Fibroblast of skin of scalp (primary cell): ENCODE measurements at regions not wholly inside any gene's neighbourhood (a gene's known extent, or its start where the extent isn't known, plus 50 kb on each side); places are given as distances from the start of the nearest gene placed in this dataset.
A peak's percentile ranks its signal among the peaks of the same experiment; 100 is the strongest.
"Not testable (repeated sequence)": the region's sequence is repeated elsewhere in the genome, so short reads cannot be mapped to it uniquely, and the experiment has no call there.

Experiments used
- DNase-seq: peaks from one replicate; pipeline ENCODE4 v3.0.0-alpha.2; 2013

DNA sequence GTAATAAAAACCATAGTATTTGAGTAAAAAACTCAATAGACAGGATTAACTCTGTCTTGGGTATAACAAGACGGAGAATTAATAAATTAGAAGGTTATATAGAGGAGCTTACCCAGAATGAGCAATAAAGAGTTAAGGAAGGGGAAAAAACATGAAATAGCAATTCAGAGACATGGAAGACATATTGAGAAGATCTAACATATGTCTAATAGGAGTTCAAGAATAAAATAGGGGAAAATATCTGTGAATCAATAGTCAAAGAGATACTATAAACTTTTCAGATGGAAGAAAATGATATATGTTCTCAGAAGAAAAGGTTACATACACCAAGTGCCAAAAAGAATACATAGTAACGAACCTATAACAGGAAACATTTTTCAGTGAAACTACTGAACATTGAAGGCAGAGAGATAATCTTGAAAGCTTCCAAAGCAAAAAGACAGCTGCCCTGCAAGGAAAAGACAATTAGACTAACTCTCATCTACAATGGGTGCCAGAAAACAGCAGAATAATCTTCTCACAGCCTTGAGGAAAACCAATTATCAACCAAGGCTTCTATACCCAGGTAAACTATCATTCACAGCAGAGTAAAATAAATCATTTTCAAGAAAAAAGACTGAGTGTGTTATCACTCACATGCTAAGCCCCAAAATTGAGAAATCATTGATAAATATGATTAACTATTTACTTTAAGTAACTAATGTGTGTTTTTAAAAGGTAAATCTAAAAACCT is 106.0 kb downstream of the ENC1 start:
- no peak for DNase-seq

DNA sequence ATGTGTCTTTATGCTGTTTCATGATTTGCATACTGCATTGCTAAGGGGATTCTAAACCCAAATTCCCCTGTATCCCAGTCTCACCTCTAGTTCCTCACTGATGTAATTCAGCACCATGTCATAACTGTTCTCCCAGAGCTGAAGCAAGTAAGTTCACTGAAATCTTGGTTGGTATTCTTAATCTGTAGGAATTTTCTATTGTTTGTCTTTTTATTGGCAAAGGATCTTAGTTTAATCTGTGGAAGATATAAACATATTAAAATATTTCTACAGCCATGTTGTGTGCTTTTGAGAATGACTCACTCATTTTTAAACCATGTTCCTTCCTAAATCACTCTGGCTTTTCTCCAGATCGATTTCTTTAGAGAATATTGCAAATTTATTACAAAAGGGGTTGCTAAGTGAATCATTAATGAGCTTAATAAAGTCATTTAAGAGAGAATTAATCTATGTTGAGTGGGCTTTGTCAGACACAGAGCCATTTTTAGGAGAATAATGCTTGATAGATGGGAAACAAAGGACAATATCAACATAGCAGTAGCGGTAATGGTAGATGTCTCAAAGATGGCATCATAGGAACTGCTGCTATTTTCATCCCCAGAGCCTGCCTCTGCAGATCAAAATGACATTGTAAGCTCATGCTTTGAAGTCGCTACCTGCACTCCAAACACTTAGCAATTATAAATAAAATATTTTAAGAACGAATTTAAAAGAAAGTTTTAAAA is 110.0 kb downstream of the ENC1 start:
- peak; percentile 71 for DNase-seq

DNA sequence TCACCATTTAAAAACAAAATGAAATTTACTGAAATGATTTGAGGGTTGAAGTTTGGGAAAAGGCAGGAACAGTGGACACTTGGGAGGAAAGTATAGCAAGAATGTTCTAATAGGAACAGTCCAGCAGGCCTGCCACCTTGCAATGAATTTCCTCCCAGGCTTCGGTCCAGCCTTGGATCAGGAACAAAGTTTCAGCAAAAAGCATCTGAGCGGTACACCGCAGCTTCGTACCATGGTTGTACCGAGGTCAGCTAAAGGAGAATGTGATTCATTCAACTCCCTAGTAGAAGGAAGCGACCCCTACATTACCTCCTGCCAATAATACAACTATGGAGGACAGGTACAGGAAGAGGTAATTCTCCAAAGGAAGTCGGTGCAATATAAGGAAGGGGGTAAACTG is 111.4 kb downstream of the ENC1 start:
- DNase-seq = no peak

DNA sequence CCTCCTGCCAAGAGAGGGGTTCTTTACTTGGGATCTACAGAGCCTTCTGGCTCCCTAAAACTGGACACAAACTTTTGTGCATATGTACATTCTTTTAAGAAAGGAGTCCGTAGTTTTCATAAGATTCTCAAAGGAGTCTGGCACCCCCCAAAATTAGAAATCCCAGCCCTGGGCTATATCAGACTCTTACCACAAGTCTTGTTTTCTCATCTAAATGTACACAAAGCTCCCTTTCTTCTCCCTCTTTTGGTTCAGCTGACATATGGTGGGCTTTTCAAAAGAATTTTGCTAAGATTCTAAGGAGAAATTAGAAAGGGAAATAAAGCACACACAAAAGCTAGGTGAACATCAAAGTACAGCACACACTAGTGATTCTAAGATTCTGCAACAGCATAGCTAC is 114.4 kb downstream of the ENC1 start:
- DNase-seq = no peak

DNA sequence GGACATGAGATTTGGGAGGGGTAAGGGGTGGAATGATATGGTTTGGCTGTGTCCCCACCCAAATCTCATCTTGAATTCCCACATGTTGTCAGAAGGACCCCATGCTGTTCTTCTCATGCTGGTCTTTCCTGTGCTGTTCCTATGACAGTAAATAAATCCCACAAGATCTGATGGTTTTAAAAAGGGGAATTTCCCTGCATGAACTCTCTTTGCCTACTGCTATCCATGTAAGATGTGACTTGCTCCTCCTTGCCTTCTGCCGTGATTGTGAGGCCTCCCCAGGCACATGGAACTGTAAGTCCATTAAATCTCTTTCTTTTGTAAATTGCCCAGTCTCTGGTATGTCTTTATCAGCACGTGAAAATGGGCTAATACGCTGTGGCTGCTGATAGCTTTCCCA is 115.8 kb downstream of the ENC1 start:
- DNase-seq = not testable (repeated sequence)

- not testable (repeated sequence) for DNase-seq
These were observed 116.8 kb downstream of the ENC1 start for GRCh38 chr5:74523698-74524097.

DNA sequence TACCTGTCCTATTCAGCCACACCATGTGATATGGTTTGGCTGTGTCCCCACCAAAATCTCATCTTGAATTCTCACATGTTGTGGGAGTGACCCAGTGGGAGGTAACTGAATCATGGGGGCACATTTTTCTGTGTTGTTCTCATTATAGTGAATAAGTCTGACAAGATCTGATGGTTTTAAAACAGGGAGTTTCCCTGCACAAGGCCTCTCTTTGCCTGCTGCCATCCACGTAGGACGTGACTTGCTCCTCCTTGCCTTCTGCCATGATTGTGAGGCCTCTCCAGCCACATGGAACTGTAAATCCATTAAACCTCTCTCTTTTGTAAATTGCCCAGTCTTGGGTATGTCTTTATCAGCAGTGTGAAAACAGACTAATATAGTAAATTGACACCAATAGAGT is 117.7 kb downstream of the ENC1 start:
- DNase-seq = not testable (repeated sequence)

GRCh38 chr5:74521401-74521800 is 119.1 kb downstream of the ENC1 start:
- no peak for DNase-seq

GRCh38 chr5:74519679-74520078 is 120.8 kb downstream of the ENC1 start:
- DNase-seq = no peak

DNA sequence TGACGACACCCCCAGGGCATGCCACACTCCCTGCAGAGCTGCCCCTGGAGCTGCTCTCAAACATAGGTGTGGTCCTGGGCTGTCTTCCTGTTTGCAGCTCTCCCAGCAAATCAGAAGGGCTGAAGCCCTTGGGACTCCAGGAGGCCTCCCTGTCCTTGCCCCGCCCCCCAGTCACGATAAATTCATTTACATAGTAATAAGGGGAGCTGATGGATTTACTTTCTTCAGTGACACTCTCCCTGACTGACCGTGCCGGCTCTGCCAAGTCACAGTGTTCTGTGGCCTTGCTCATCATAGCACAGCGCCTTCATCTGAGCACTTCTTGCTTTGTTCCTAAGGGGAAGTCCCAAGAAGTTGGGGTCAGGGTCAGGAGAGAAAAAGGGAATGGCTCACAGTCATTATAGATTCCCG is 121.4 kb downstream of the ENC1 start:
- DNase-seq = peak; percentile 21

DNA sequence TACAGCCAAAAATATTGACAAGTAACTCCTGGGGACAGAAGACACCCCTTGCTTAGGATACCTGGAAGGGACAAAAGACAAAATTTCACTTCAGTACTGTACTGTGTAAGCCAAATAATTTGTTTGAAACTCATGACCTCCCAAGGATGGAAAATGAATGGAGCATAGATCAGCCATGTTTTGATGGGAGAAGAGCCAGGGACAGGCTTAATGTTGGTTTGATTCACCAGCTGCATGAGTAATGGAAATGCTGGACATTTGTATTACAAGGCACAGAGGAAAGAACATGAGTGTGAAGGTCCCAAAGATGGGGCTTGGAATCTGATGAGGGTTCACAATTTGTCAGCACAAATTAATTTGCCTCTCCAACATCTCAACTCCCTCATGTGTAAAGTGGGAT is 122.8 kb downstream of the ENC1 start:
- DNase-seq = peak; percentile 89

GRCh38 chr5:74516211-74516636 is 124.3 kb downstream of the ENC1 start:
- peak; percentile 74 for DNase-seq

DNA sequence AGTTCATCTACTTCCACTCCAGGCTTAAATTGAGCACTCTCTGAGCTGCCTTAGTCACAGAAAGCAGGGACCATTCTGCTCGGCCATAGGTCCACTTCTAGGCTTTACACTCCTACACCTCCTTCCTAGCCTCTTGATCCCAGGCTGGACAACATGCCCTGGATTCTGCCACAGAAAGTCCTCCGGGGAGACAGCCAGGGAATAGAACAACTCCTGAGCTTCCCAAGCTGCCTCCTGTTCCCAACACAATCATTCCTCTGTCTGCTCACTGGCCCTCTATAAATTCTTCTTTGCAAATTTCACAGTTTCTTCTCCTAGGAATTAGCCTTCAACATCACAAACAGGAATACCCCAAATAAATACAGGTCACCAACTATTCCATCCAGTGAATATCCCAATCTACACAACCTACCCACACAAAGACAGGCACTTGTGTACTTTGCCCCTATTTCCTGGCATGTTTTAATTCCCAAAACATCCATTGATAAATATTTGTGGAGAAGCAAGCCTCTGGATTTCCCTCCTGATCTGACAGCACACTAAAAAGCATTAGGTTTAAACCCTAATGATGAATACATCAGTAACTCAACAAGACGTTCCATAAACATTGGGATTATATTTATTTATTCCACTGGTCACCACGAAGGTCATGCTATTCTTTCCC is 125.5 kb downstream of the ENC1 start:
- no peak for DNase-seq

DNA sequence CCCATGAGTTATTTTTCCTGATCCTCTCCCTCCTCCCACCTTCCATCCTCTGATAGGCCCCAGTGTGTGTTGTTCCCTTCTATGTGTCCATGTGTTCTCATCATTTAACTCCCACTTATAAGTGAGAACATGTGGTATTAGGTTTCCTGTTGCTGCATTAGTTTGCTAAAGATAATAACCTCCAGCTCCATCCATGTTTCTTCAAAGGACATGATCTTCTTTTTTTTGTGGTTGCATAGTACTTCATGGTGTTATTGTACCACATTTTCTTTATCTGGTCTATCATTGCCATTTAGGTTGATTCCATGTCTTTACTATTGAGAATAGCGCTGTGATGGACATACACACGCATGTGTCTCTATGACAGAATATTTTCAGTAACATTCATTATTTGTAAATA is 128.8 kb downstream of the ENC1 start:
- not testable (repeated sequence) for DNase-seq

DNA sequence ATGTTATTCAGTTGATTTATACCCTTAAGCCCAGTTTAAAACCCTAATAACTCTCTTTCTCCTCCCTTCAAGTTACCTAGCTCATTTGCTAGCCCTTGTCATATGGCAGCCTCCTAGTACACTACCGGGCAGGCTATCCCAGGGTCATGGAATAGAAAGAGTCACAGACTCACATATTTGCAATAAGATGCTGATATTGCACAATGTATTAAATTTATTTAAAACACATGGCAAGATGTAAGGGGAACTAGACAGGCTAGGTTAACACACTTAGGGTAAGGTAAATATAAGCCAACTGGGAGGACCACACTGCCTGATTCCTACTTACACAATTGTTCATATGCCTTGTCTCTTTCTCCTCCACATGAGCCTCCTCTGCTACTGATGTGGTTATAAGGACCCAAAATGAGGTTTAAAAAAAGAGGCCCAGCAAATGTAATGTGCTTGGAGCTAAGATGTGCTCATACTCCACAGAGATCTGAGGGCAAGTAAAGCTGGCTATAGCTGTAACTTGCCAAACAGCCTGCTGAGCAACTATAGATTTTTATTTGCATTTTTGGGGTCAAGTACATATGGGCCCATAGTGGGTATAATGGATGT is 130.0 kb downstream of the ENC1 start:
- DNase-seq = no peak

- peak; percentile 47 for DNase-seq
These were observed 133.0 kb downstream of the ENC1 start for GRCh38 chr5:74507370-74508005.

- DNase-seq = no peak
These were observed 134.4 kb downstream of the ENC1 start for GRCh38 chr5:74506119-74506518.

- DNase-seq = no peak
These were observed 136.1 kb downstream of the ENC1 start for GRCh38 chr5:74504463-74504862.

DNA sequence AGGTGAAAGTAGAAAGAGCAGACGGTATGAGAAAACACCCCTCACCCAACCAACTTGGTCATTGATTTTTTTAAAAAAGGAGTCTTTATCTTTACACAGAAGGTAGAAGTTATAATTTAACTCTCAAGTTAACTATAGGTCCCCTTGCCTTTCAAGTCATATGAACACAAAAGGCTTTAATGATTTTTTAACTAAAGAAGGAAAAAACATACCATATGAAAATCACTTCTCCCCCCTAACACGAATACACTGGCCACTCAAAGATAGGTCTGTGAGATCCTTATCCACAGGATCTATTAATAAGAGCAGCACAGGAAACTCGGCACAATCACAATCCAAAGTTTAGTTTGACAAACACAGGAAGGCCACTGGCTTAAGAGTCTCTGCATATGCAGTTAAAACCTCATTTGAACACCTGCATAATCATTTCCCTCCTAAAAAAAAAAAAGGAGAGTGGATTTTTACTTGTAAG is 138.0 kb downstream of the ENC1 start:
- no peak for DNase-seq

GRCh38 chr5:74501674-74502478 is 138.7 kb downstream of the ENC1 start:
- DNase-seq = no peak

- no peak for DNase-seq
These were observed 140.2 kb downstream of the ENC1 start for GRCh38 chr5:74500110-74500917.
